GM23338 (cell line): ENCODE measurements at regions not wholly inside any gene's neighbourhood (a gene's known extent, or its start where the extent isn't known, plus 50 kb on each side); places are given as distances from the start of the nearest gene placed in this dataset.

Experiments used
- CREB1 ChIP-seq: fragments of 250-450 bp; sonication (Bioruptor Pico); IDR thresholded peaks from 2 replicates; pipeline ENCODE4 v1.5.0; 2020; ENCODE audit warnings: low read depth, mild to moderate bottlenecking, moderate library complexity
- EZH2 ChIP-seq: fragments of 200-600 bp; sonication (generic); IDR thresholded peaks from one replicate; pipeline ENCODE4 v1.8.0; 2017; ENCODE audit warnings: antibody characterized with exemption, mild to moderate bottlenecking, low read depth; ENCODE audit not compliant: unreplicated experiment
- POLR2AphosphoS5 ChIP-seq: IDR thresholded peaks from 2 replicates; pipeline ENCODE4 v1.6.1; 2016; ENCODE audit warnings: antibody characterized with exemption, low read depth
- ZNF114 ChIP-seq: fragments of 250-450 bp; sonication (Bioruptor Pico); IDR thresholded peaks from 2 replicates; pipeline ENCODE4 v1.5.0; 2020; ENCODE audit warnings: mild to moderate bottlenecking, moderate library complexity
- TF ChIP-seq, protein P1 (sequence below), 2 experiments: fragments of 200-600 bp in 1 of 2; sonication (generic) in 1 of 2; conservative IDR thresholded peaks; 2 replicates each; pipeline versions ENCODE4 v1.5.1 to v1.6.1; 2016 to 2017; ENCODE audit warnings: antibody characterized with exemption in 2 of 2, low read depth in 2 of 2, mild to moderate bottlenecking in 2 of 2, moderate library complexity in 1 of 2
- TF ChIP-seq, protein P2 (sequence below): IDR thresholded peaks from one replicate; pipeline ENCODE4 v1.6.1; 2018; ENCODE audit warnings: antibody characterized with exemption; ENCODE audit not compliant: unreplicated experiment
- TF ChIP-seq, protein P3 (sequence below): fragments of 250-450 bp; sonication (Bioruptor Pico); IDR thresholded peaks from 2 replicates; pipeline ENCODE4 v1.5.0; 2020; ENCODE audit warnings: mild to moderate bottlenecking, moderate library complexity

DNA sequence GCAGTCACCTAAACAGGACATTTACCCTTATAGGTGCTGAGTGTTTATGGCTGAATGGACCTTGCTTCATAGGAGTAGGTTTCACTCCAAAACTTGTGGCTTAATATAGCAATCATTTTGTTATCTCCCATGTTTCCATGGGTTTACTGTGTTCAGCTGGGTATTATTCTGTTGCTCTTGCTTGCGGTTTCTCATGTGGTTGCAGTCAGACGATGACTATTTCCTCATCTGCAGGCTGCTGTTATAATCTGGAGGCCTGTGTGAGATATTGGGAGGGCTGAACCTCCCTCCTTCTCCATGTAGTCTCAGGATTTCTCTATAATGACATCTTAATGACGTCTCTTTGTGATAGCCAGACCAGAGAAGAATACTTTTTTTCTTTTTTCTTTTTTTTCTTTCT lies 98.1 kb downstream of the ZPLD1 start:
- TF ChIP-seq, protein P1, sequence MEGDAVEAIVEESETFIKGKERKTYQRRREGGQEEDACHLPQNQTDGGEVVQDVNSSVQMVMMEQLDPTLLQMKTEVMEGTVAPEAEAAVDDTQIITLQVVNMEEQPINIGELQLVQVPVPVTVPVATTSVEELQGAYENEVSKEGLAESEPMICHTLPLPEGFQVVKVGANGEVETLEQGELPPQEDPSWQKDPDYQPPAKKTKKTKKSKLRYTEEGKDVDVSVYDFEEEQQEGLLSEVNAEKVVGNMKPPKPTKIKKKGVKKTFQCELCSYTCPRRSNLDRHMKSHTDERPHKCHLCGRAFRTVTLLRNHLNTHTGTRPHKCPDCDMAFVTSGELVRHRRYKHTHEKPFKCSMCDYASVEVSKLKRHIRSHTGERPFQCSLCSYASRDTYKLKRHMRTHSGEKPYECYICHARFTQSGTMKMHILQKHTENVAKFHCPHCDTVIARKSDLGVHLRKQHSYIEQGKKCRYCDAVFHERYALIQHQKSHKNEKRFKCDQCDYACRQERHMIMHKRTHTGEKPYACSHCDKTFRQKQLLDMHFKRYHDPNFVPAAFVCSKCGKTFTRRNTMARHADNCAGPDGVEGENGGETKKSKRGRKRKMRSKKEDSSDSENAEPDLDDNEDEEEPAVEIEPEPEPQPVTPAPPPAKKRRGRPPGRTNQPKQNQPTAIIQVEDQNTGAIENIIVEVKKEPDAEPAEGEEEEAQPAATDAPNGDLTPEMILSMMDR (conservative IDR thresholded peaks at IDR 0.05; ENCODE audit: low read depth in 2 of 2), result no peak
- TF ChIP-seq, protein P2, sequence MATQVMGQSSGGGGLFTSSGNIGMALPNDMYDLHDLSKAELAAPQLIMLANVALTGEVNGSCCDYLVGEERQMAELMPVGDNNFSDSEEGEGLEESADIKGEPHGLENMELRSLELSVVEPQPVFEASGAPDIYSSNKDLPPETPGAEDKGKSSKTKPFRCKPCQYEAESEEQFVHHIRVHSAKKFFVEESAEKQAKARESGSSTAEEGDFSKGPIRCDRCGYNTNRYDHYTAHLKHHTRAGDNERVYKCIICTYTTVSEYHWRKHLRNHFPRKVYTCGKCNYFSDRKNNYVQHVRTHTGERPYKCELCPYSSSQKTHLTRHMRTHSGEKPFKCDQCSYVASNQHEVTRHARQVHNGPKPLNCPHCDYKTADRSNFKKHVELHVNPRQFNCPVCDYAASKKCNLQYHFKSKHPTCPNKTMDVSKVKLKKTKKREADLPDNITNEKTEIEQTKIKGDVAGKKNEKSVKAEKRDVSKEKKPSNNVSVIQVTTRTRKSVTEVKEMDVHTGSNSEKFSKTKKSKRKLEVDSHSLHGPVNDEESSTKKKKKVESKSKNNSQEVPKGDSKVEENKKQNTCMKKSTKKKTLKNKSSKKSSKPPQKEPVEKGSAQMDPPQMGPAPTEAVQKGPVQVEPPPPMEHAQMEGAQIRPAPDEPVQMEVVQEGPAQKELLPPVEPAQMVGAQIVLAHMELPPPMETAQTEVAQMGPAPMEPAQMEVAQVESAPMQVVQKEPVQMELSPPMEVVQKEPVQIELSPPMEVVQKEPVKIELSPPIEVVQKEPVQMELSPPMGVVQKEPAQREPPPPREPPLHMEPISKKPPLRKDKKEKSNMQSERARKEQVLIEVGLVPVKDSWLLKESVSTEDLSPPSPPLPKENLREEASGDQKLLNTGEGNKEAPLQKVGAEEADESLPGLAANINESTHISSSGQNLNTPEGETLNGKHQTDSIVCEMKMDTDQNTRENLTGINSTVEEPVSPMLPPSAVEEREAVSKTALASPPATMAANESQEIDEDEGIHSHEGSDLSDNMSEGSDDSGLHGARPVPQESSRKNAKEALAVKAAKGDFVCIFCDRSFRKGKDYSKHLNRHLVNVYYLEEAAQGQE, result no peak
- no peak for TF ChIP-seq EZH2
- no peak for TF ChIP-seq ZNF114 (CRISPR knock-in tag)
- TF ChIP-seq, protein P3, sequence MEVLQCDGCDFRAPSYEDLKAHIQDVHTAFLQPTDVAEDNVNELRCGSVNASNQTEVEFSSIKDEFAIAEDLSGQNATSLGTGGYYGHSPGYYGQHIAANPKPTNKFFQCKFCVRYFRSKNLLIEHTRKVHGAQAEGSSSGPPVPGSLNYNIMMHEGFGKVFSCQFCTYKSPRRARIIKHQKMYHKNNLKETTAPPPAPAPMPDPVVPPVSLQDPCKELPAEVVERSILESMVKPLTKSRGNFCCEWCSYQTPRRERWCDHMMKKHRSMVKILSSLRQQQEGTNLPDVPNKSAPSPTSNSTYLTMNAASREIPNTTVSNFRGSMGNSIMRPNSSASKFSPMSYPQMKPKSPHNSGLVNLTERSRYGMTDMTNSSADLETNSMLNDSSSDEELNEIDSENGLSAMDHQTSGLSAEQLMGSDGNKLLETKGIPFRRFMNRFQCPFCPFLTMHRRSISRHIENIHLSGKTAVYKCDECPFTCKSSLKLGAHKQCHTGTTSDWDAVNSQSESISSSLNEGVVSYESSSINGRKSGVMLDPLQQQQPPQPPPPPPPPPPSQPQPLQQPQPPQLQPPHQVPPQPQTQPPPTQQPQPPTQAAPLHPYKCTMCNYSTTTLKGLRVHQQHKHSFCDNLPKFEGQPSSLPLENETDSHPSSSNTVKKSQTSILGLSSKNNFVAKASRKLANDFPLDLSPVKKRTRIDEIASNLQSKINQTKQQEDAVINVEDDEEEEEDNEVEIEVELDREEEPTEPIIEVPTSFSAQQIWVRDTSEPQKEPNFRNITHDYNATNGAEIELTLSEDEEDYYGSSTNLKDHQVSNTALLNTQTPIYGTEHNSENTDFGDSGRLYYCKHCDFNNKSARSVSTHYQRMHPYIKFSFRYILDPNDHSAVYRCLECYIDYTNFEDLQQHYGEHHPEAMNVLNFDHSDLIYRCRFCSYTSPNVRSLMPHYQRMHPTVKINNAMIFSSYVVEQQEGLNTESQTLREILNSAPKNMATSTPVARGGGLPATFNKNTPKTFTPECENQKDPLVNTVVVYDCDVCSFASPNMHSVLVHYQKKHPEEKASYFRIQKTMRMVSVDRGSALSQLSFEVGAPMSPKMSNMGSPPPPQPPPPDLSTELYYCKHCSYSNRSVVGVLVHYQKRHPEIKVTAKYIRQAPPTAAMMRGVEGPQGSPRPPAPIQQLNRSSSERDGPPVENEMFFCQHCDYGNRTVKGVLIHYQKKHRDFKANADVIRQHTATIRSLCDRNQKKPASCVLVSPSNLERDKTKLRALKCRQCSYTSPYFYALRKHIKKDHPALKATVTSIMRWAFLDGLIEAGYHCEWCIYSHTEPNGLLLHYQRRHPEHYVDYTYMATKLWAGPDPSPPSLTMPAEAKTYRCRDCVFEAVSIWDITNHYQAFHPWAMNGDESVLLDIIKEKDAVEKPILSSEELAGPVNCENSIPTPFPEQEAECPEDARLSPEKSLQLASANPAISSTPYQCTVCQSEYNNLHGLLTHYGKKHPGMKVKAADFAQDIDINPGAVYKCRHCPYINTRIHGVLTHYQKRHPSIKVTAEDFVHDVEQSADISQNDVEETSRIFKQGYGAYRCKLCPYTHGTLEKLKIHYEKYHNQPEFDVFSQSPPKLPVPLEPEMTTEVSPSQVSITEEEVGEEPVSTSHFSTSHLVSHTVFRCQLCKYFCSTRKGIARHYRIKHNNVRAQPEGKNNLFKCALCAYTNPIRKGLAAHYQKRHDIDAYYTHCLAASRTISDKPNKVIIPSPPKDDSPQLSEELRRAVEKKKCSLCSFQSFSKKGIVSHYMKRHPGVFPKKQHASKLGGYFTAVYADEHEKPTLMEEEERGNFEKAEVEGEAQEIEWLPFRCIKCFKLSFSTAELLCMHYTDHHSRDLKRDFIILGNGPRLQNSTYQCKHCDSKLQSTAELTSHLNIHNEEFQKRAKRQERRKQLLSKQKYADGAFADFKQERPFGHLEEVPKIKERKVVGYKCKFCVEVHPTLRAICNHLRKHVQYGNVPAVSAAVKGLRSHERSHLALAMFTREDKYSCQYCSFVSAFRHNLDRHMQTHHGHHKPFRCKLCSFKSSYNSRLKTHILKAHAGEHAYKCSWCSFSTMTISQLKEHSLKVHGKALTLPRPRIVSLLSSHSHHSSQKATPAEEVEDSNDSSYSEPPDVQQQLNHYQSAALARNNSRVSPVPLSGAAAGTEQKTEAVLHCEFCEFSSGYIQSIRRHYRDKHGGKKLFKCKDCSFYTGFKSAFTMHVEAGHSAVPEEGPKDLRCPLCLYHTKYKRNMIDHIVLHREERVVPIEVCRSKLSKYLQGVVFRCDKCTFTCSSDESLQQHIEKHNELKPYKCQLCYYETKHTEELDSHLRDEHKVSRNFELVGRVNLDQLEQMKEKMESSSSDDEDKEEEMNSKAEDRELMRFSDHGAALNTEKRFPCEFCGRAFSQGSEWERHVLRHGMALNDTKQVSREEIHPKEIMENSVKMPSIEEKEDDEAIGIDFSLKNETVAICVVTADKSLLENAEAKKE, result no peak
- TF ChIP-seq POLR2AphosphoS5, result no peak
- no peak for TF ChIP-seq CREB1 (CRISPR knock-in tag)
